CD4-positive, alpha-beta T cell treated with Interleukin-17A for 4 hours (primary cell): ENCODE measurements at regions not wholly inside any gene's neighbourhood (a gene's known extent, or its start where the extent isn't known, plus 50 kb on each side); places are given as distances from the start of the nearest gene placed in this dataset.
"Not testable (repeated sequence)": the region's sequence is repeated elsewhere in the genome, so short reads cannot be mapped to it uniquely, and the experiment has no call there.

Experiments used
- DNase-seq: peaks from one replicate; pipeline ENCODE4 v3.0.0-alpha.2; 2020; ENCODE audit warnings: mixed read lengths

GRCh38 chr13:109702030-109702597, 84.3 kb downstream of the IRS2 start:
- not testable (repeated sequence) for DNase-seq

- DNase-seq = no peak
These were observed 86.2 kb downstream of the IRS2 start for GRCh38 chr13:109700176-109700575.

DNA sequence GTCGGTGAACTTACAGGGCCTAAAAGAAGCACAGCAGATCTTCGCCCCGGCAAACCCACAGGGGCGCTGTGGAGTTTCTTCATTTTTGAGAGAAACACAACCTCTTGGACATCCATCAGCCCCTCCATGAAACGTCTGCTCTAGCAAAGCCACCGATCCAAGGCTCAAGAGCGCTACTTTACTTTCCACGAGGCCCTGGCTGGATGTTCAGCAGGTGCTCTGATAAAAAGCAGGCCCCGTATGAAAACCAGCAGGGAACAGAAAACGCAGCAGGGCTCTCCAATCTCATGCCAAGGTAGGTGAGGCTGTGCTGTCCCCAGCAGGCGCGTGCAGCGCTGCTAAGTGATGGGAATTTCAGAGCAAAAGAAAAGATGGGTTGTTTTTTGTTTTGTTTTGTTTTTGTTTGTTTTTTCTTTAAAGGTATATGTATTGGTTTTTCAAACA, 86.7 kb downstream of the IRS2 start:
- DNase-seq = no peak

GRCh38 chr13:109698779-109699178, 87.6 kb downstream of the IRS2 start:
- DNase-seq = no peak

DNA sequence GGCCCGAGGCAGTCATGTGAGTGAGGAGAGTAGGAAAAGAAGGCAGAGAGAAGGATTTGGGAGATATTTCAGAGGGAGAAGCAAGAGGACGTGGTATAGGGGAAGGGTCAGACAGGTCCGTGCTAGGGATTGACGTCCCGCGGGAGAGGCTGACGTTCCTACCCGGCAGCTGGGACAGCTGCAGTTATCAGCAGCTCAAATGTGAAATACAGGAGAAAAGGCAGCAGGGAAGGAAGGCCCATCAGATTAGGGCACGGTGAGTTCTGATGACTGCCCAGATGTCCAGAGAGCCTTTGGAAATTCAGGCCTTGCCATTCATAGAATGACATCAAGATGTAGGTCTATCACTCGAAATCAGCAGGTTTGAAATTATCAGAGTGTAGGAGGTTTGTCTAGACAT, 88.4 kb downstream of the IRS2 start:
- DNase-seq = no peak

DNA sequence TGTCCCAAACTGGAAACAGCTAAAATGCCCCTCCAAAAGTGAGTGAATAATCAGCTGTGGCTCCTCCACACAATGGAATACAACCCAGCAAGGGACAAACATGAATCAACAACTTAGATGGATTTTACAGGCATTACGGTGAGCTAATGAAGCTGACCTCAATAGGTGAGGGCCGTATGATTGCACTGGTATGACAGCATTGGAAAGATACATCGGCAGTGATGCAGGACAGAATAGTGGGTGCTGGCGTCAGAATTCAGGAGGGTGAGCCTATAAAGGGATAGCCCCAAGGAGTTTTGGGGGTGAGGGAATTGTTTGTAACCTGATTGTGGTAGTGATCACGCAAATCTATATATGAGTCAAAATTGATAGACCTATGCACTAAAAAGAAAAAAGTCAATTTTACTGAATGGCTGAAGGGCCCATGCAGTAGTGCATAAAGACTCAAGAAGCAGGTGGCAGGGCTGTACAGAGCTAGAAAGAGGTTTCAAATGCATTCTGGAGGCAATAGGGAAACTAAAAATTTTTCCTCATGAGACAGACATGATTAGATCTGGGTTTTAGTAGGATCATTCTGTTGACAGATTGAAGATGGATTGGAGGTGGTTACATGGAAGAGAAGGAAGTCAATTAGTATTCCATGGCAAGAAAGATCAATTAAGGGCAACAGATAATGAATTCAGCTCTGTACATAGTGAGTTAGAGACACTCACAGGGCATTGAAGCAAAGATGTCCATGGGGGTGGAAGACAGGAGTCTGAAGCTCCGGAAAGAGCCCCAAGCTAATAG, 90.8 kb downstream of the IRS2 start:
- DNase-seq = no peak

GRCh38 chr13:109694972-109695371, 91.4 kb downstream of the IRS2 start:
- no peak for DNase-seq

DNA sequence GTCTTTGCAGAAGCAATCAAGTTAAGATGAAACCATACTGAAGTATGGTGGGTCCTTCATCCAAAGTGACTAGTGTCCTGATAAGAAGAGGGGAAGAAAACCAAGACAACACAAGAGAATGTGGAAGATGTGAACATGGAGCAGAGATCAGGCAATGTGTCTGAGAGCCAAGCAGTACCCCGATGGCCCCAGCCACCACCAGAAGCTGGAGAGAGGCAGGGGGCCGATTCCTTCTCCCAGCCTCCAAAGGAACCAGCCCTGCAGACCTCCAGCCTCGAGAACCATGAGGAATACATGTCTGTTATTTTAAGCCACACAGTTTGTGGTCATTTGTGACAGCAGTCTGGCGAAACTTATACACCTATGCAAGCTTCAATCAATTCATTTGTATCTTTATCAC, 93.2 kb downstream of the IRS2 start:
- no peak for DNase-seq

DNA sequence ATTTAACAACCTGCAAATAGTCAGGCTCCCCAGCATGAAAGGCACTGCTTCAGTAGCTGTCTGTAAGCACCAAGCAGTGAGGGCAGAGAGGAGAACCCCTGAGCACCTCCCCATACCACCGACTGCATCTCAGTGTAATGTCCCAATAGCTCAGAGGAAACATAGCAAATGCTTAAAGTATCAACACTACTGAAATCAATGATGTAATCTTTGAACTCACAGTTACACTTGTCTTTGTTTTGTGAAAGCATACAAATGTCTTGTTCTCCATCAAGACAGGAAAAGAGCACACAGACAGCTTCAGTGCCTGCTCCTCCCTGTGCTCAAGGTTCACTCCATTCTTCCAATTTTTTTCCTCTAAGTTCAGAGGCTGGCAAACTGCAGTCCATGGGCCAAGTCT, 94.7 kb downstream of the IRS2 start:
- DNase-seq = no peak

GRCh38 chr13:109687559-109688448, 98.6 kb downstream of the IRS2 start:
- DNase-seq = no peak

GRCh38 chr13:109685203-109685602, 101.2 kb downstream of the IRS2 start:
- no peak for DNase-seq

GRCh38 chr13:109684824-109685202, 101.6 kb downstream of the IRS2 start:
- no peak for DNase-seq

- DNase-seq = no peak
These were observed 102.1 kb downstream of the IRS2 start for GRCh38 chr13:109684084-109684823.

DNA sequence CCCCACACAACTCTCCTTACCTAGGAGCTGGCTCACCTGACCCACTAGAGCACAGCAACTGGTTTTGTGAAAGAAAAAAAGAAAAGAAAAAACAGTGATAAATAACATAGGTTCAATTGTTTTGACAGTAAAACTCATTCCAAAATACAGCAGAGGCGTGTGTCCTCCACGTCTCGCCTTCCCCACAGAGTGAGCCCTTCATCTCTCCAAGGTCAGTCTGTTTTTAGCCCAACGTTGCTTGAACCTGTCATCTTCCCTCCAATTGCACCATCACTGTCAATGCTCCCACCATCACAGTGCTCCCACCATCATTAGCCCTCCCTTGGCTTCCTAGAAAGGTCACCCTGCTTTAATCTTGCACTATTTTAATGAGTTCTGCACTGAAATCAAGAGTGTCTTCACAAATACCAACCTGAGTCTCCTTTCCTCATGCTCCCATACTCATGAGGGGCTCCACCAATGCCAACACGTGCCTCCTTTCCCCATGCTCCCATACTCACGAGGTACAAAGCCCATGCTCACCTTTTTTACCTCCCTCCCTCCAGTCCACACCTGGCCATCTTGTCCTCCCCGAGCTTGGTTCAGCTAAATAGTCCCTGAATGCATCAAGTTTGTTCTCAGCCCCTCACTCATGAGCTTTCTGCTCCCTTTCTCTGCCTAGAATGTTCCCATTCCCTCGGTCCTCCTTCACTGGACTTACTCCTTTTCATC, 103.7 kb downstream of the IRS2 start:
- no peak for DNase-seq

- no peak for DNase-seq
These were observed 105.5 kb downstream of the IRS2 start for GRCh38 chr13:109680930-109681329.

DNA sequence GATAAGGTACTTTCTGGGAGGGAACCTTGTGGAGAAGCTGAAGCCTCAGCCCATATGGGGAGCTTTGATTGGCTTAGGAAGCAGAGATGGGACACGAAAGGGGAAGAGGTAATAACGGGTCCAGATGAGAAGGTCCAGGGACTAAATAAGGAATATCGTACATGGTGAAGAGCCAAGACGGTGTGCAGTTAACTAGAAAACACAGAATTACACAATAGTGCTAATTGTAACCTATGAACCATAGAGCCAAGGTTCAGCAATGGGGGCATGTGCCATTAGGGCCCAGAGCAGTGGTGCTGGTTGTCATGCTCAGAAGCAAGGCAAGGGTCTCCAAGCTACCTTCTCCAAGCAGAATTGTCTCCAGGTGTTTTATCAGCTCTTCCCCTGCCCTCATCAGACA, 106.1 kb downstream of the IRS2 start:
- DNase-seq = no peak

- DNase-seq = no peak
These were observed 107.9 kb downstream of the IRS2 start for GRCh38 chr13:109678459-109678858.

- no peak for DNase-seq
These were observed 109.2 kb downstream of the IRS2 start for GRCh38 chr13:109677206-109677605.

GRCh38 chr13:109673477-109673876, 112.9 kb downstream of the IRS2 start:
- no peak for DNase-seq

DNA sequence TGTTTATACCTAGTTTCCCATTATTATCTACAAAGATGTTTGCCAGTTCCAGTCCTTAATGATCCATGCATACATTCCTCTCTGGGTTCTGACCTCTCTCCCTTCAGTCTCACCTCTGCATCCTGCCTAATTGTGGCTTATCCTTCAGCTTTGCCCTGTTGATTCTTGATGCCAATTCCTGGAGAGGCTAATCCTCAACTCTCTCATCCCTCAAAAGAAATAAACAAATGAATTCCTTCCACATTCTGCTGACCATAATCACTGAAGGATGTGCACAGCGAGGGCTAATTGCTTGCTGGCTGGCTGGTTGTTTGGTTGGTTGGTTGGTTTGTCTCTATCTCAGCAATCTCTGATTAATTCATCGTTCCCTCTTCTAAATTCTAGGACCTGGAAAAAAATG, 113.8 kb downstream of the IRS2 start:
- no peak for DNase-seq

DNA sequence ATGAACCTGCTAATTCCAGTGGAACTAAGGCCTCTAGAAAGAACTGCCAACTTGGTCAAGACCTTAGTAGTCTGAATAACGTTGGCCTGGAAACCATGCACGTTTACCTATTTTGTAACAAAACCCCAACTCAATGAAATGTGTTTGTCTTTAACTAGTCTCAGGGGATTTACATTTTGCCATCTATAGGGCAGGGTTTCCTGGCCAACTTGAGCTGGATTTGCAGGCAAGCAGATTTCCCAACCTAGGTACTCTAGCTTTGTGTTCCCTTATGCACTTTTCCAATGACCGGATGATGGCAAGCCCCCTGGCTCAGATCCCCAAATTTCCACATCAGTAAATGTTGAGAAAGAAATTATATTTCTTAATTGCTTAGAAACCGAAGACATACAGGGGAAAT, 114.5 kb downstream of the IRS2 start:
- no peak for DNase-seq

- DNase-seq = no peak
These were observed 115.6 kb downstream of the IRS2 start for GRCh38 chr13:109670776-109671175.
